HFFc6 (cell line): ENCODE measurements at regions not wholly inside any gene's neighbourhood (a gene's known extent, or its start where the extent isn't known, plus 50 kb on each side); places are given as distances from the start of the nearest gene placed in this dataset.

Source experiments
- DNase-seq: peaks from one replicate; pipeline ENCODE4 v3.0.0-alpha.2; 2018
- H3K27ac Mint-ChIP-seq: 2 replicates; pipeline ENCODE4 v1.8.0; 2020; ENCODE audit warnings: mild to moderate bottlenecking, mixed read lengths
- H3K27me3 Mint-ChIP-seq: 2 replicates; pipeline ENCODE4 v1.8.0; 2021; ENCODE audit warnings: mild to moderate bottlenecking, moderate library complexity, mixed read lengths; ENCODE audit not compliant: insufficient read depth
- H3K36me3 Mint-ChIP-seq: 2 replicates; pipeline ENCODE4 v1.8.0; 2021; ENCODE audit warnings: low read depth, mixed read lengths
- H3K4me1 Mint-ChIP-seq: 2 replicates; pipeline ENCODE4 v1.8.0; 2020; ENCODE audit warnings: low read depth, mixed read lengths
- H3K4me3 Mint-ChIP-seq: 2 replicates; pipeline ENCODE4 v1.8.0; 2020; ENCODE audit warnings: mild to moderate bottlenecking, moderate library complexity, mixed read lengths
- H3K9me3 Mint-ChIP-seq: 2 replicates; pipeline ENCODE4 v1.8.0; 2020; ENCODE audit warnings: mild to moderate bottlenecking, mixed read lengths
- TF ChIP-seq, protein P1 (sequence below): fragments of 200-600 bp; sonication (generic); IDR thresholded peaks from 2 replicates; pipeline ENCODE4 v1.5.0; 2021; ENCODE audit warnings: antibody characterized with exemption, mild to moderate bottlenecking

DNA sequence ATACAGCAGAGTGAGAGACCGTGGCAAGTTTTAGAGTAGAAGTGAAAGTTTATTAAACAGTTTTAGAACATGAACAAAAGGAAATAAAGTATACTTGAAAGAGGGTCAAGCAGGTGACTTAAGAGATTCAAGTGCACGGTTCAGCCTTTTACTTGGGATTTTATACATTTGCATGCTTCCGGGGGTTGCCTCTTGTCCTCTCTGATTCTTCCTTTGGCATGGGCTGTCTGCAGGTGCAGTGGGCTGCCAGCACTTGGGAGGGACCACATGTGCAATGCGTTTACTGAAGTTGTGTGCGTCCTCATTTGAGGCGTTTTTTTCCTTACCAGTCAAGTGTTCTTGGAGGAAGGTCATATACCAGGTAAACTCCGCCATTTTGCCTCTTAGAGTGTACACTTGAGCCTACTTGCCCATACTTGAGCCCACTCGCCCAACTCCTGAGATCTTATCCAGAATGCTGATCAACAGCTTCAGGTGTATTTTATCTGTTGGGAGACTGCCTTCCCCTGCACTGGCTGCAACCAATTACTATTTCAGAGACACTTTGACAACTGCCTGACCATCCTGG lies 195.2 kb downstream of the IRX5 start:
- H3K27ac Mint-ChIP-seq, result no peak overlapping the region
- no peaks in the 10 kb centered on the region for H3K36me3 Mint-ChIP-seq
- H3K4me3 Mint-ChIP-seq, result no peak overlapping the region
- no peaks in the 10 kb centered on the region; the same call in none of the 2 replicates for H3K27me3 Mint-ChIP-seq
- TF ChIP-seq, protein P1, sequence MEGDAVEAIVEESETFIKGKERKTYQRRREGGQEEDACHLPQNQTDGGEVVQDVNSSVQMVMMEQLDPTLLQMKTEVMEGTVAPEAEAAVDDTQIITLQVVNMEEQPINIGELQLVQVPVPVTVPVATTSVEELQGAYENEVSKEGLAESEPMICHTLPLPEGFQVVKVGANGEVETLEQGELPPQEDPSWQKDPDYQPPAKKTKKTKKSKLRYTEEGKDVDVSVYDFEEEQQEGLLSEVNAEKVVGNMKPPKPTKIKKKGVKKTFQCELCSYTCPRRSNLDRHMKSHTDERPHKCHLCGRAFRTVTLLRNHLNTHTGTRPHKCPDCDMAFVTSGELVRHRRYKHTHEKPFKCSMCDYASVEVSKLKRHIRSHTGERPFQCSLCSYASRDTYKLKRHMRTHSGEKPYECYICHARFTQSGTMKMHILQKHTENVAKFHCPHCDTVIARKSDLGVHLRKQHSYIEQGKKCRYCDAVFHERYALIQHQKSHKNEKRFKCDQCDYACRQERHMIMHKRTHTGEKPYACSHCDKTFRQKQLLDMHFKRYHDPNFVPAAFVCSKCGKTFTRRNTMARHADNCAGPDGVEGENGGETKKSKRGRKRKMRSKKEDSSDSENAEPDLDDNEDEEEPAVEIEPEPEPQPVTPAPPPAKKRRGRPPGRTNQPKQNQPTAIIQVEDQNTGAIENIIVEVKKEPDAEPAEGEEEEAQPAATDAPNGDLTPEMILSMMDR, result no peak
- no peaks in the 10 kb centered on the region for H3K4me1 Mint-ChIP-seq
- no peak for DNase-seq
- H3K9me3 Mint-ChIP-seq, result peaks cover 45% of the 10 kb centered on the region

DNA sequence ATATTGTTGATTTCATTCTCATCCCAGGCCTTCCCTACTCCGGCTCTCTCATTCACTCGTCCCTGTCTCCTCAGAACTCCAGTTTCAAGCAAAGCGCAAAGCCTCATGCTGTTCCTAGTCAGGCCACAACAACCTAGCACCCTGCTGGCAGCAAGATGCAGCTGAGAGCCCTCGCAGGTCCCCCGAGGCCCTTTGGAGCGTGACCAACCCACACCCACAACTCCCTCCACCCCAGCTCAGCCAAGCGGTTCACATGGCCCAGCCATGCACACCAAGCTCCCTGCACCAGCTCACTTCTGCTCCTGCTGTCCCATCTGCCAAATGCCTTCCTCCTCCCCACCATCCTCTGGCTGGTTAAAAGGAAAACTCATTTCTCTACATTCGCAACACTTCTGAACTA lies 195.8 kb downstream of the IRX5 start:
- H3K27me3 Mint-ChIP-seq, result no peaks in the 10 kb centered on the region; the same call in none of the 2 replicates
- H3K4me1 Mint-ChIP-seq, result no peaks in the 10 kb centered on the region
- H3K9me3 Mint-ChIP-seq, result peaks cover 46% of the 10 kb centered on the region
- DNase-seq, result no peak
- TF ChIP-seq, protein P1, result no peak
- H3K27ac Mint-ChIP-seq, result no peak overlapping the region
- no peak overlapping the region for H3K4me3 Mint-ChIP-seq
- no peaks in the 10 kb centered on the region for H3K36me3 Mint-ChIP-seq

DNA sequence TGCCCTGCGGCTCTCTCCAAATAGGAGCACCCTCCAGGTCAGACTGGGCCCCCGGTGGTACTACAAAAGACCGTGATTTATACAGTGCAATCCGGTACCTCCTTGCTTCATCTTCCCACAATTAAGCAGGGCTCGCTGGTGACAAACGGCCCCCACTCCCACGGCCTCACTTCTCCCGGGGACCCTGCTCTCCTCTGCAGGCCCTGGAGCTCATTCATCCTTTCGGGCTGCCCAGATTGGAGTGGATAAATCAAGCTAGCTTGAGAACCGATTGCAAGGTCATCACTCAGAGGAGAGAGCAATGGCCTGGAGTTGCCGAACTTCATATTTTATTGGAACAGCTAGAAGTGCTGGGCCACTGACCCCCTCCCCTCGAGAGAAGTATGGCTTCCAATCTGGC lies 193.5 kb upstream of the IRX6 start:
- TF ChIP-seq, protein P1, result no peak
- no peak overlapping the region for H3K4me3 Mint-ChIP-seq
- H3K27ac Mint-ChIP-seq, result no peak overlapping the region
- peaks cover 61% of the 10 kb centered on the region for H3K9me3 Mint-ChIP-seq
- H3K36me3 Mint-ChIP-seq, result no peaks in the 10 kb centered on the region
- no peaks in the 10 kb centered on the region for H3K4me1 Mint-ChIP-seq
- no peak for DNase-seq
- H3K27me3 Mint-ChIP-seq, result peaks cover 3% of the 10 kb centered on the region

DNA sequence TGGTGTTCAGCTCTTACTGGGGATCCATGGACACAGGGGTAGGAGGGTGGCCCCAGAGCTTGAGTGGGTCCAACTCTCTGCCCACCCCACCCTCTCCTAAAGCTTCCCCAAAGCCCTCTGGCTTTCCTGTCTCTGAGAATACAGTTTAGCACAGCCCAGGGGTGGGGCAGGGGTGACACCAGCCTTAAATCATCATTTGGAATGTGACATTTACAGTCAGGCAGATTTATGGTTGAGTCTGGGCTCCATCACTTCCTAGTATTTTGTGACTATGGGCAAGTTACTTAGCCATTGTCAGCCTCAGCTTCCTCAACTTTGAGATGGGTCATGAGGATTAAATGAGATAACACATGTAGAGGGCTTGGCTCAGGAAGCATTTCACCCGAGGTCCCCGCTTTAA lies 193.1 kb upstream of the IRX6 start:
- DNase-seq, result no peak
- no peak overlapping the region for H3K4me3 Mint-ChIP-seq
- TF ChIP-seq, protein P1, result no peak
- no peaks in the 10 kb centered on the region for H3K36me3 Mint-ChIP-seq
- H3K27ac Mint-ChIP-seq, result no peak overlapping the region
- peaks cover 3% of the 10 kb centered on the region for H3K27me3 Mint-ChIP-seq
- peaks cover 56% of the 10 kb centered on the region for H3K9me3 Mint-ChIP-seq
- H3K4me1 Mint-ChIP-seq, result no peaks in the 10 kb centered on the region

DNA sequence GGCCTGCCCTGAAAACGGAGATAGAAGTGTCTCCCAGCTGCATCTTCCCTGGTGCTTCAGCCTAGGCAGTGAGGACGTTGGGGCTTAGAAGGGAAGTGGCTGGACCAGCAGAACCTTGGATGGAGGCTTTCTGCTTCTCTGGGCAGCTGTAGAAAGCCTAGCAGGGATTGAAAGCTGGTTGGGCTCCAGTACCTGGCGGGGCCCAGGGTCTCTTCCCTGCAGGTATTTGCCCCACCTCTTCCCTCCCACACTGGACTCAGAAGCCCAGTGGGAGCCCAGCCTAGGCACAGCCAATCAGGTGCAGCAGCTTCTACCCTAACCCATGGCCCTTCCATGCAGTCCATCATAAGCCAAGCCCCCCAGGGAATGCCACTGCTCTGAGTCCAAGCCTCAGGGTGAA lies 190.3 kb upstream of the IRX6 start:
- TF ChIP-seq, protein P1, result no peak
- Mint-ChIP-seq H3K4me3 (no peak overlapping the region), H3K36me3 (no peaks in the 10 kb centered on the region), H3K4me1 (no peaks in the 10 kb centered on the region), H3K9me3 (peaks cover 55% of the 10 kb centered on the region), H3K27ac (no peak overlapping the region), H3K27me3 (peaks cover 3% of the 10 kb centered on the region)
- no peak for DNase-seq
